Dermis blood vessel endothelial cell (primary cell): ENCODE measurements at regions not wholly inside any gene's neighbourhood (a gene's known extent, or its start where the extent isn't known, plus 50 kb on each side); places are given as distances from the start of the nearest gene placed in this dataset.

ENCODE experiments used
- DNase-seq: peaks from one replicate; pipeline ENCODE4 v3.0.0; 2010

GRCh38 chr6:149185799-149186357 lies 131.6 kb upstream of the TAB2 start:
- no peak for DNase-seq

DNA sequence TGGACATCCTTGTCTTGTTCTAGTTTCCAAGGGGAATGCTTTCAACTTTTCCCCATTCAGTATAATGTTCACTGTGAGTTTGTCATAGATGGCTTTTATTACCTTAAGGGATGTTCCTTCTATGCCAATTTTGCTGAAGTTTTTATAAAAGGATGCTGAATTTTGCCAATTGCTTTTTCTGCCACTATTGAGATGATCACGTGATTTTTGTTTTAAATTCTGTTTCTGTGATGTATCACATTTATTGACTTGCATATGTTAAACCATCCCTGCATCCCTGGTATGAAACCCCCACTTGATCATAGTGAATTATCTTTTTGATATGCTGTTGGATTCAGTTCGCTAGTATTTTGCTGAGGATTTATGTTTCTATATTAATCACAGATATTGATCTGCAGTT lies 130.6 kb upstream of the TAB2 start:
- DNase-seq: no peak

DNA sequence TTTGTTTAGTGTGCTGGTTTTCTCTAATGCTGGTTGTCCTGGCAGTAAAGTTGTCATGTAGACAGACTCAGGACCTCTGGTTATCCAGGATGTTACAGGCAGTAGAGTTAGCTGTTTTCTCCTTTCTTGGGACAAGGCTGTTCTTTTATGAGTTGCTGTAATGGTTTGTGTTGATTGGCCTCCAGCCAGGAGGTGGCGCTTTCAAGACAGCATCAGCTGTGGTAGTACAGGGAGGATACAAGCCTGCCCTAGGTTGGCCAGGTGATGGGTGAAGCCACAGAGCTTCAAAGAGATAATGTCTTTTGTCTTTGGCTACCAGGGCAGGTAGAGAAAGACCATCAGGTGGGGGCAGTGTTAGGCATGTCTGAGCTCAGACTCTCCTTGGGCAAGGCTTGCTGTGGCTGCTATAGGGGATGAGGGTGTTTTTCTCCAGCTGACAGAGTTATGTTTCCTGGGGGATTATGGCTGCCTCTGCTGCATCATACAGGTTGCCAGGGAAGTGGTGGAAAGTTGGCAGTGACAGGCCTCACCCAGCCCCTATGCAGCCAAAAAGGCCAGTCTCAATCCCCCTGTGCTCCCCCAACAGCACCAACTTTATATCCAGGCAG lies 127.2 kb upstream of the TAB2 start:
- peak; percentile 56 for DNase-seq

GRCh38 chr6:149194820-149195558 lies 122.5 kb upstream of the TAB2 start:
- DNase-seq: no peak

GRCh38 chr6:149196091-149196490 lies 121.4 kb upstream of the TAB2 start:
- no peak for DNase-seq

GRCh38 chr6:149197482-149197881 lies 120.0 kb upstream of the TAB2 start:
- DNase-seq: no peak

- DNase-seq: no peak
Observed at GRCh38 chr6:149198265-149198664, 119.2 kb upstream of the TAB2 start.

- DNase-seq: no peak
Observed at GRCh38 chr6:149200282-149200945, 117.1 kb upstream of the TAB2 start.

GRCh38 chr6:149201068-149201655 lies 116.3 kb upstream of the TAB2 start:
- DNase-seq: no peak

DNA sequence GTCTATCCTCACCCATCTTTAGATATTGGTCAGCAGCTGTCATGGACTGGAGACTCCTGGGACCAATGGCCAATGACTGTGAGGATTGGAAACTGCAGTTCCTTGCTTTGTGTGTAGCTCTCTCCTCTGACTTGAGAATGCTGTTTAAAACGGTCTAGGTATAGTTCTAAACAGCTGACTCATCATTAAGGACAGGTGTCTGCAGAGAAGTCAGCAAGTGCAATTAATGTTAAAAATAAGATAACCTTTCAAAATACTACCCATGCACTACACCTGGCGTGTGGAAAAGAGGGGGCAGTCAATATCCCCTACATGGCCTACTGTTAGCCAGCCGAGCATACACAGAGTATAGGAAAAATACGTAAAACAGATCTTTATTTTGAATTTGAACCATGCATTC lies 115.4 kb upstream of the TAB2 start:
- DNase-seq: no peak

GRCh38 chr6:149202952-149203351 lies 114.6 kb upstream of the TAB2 start:
- DNase-seq: no peak

DNA sequence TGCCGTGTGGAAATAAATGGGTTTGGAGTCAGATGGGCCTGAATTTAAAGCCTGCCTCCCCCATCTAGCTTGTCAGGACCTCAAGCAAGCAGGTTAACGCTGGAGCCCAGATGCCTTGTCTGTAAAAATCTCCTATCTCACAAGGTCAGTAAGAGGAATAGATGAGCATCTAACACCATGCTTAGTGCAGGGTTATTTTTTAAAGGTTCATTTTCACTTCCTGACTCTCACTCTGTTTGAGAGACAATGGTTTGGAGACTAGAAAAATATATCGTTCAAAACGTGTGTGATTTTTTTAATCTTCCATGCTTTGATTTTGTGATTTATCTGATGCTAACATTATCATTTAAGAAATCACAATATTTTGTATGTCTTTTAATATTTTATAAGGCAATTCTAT lies 114.0 kb upstream of the TAB2 start:
- DNase-seq: no peak

DNA sequence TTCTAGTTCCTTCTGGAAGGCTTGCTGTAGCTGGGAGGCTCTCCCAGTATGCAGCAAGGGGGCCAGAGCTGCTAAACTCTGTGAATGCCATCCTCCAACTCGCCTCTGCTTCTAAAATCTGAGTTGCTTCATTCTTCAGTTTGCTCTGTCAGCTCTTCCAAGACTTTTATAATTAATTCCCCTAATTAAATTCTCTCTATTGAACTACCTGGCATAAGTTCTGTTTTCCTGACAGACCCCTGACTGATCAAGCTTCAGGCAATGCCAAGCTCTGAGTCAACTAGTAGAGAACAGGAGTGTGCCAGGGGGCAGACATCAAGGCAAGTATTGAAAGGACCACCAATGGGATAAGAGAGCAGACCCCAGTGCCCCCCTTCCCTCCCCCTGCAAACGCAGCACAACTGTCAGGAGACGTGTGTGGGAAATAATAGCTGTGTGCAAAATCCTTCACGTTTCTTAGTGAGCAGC lies 109.3 kb upstream of the TAB2 start:
- no peak for DNase-seq

- DNase-seq: peak; percentile 10
Observed at GRCh38 chr6:149209871-149210775, 107.4 kb upstream of the TAB2 start.

- no peak for DNase-seq
Observed at GRCh38 chr6:149211046-149211571, 106.4 kb upstream of the TAB2 start.

GRCh38 chr6:149212206-149212605 lies 105.3 kb upstream of the TAB2 start:
- DNase-seq: no peak

DNA sequence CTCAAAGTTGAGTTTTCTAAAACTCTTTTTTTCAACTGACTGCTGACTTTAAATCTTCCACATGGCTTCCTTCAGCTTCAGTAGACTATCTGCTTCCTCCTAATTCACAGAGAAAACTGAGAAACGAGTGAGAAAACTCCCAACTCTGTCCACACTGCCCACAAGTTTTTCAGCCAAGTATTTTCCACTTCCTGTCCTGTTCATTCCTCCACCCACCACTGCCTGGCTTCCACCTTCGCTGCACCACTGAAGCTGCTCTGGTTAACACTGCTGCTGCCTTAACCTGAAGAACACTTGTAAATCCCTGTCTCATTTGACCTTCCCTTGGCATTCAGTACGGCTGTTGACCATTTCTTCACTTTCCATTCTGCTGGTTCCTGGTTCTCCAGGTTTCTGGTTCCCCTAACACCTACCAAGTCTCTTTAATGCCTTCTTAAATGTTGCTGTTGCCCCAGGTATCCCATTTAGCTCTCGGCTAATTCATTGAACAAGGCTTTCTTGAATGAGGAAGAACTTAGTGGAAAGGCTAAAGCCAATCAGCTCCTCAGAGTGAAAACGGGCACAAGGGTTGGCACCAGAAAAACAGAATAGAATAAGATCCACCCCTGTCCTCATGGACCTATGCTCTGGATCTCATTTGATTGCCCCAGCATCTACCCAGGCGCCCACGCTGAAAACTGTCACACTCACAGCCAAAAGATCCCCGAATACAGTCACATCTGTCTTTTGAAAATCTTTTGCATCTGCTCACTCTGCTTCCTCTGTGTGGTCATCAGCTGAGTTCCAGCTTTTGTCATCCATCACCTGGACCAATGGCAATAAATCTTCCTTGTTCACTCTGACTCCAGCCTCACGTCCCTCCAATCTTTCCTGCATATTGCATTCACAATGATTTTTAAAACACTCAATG lies 104.4 kb upstream of the TAB2 start:
- DNase-seq: no peak

DNA sequence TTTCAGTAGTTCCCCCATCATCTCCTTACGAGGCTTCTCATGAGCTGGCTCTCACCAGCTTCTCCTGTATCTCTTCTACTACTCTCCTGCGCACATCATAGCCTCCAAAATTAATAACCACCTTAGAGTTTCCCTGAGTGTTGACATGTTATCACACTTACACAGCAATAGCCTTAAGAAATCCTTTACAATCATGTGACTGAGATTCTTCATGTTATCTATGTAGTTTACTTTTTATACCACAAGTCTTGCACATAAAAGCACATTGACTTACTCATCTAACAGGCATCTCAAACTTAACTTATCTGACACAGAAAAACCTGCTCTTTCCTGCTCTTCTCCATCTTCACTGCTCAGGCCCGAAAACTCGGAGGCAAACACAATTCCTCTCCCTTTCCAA lies 103.7 kb upstream of the TAB2 start:
- DNase-seq: no peak

DNA sequence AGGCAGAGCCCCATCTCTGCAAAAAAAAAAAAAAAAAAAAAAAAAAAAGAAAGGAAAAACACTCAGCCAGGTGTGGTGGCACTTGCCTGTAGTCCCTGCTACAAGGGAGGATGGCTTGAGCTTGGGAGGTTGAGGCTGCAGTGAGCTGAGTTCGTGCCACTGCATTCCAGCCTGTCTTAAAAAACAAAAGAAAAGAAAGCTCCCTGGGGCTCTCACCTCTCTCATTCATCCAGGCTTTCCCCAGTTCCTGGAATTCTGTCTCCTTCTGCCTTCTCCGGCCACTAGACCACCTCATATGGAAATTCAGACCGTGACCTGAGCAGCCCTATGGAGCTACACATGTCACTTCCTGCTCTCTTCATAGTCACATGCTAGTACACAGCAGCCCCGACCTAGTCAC lies 101.1 kb upstream of the TAB2 start:
- DNase-seq: no peak

DNA sequence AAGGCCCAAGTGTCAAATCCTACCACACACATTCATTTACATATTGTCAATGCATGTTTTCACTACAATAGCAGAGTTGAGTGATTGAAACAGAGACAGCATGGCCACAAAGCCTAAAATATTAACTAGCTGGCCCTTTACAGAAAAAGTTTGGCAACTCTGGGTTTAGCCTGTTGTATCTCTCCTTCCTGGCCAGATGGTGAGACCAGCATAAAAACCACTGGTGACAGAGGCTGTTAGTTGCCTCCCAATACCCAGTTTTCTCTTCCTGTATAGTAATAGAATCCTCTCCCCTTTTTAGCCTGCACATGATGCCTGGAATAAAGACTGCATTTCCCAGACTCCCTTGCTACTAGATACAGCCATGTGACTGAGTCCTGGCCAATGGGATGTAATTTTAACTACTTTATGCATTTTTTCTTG lies 100.0 kb upstream of the TAB2 start:
- DNase-seq: no peak

- DNase-seq: no peak
Observed at GRCh38 chr6:149218471-149218870, 99.0 kb upstream of the TAB2 start.
